ENCODE measurements at regions not wholly inside any gene's neighbourhood (a gene's known extent, or its start where the extent isn't known, plus 50 kb on each side); places are given as distances from the start of the nearest gene placed in this dataset.

GRCh38 chr11:45485070-45485707, 180.2 kb downstream of the CHST1 start:
- no peak for TF ChIP-seq POLR2A (IDR thresholded peaks at IDR 0.05; ENCODE audit: extremely low read depth, insufficient read length)
- no peak for TF ChIP-seq MYC (IDR thresholded peaks at IDR 0.05; ENCODE audit: low read depth, low read length)
- TF ChIP-seq, protein P1, sequence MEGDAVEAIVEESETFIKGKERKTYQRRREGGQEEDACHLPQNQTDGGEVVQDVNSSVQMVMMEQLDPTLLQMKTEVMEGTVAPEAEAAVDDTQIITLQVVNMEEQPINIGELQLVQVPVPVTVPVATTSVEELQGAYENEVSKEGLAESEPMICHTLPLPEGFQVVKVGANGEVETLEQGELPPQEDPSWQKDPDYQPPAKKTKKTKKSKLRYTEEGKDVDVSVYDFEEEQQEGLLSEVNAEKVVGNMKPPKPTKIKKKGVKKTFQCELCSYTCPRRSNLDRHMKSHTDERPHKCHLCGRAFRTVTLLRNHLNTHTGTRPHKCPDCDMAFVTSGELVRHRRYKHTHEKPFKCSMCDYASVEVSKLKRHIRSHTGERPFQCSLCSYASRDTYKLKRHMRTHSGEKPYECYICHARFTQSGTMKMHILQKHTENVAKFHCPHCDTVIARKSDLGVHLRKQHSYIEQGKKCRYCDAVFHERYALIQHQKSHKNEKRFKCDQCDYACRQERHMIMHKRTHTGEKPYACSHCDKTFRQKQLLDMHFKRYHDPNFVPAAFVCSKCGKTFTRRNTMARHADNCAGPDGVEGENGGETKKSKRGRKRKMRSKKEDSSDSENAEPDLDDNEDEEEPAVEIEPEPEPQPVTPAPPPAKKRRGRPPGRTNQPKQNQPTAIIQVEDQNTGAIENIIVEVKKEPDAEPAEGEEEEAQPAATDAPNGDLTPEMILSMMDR (IDR thresholded peaks at IDR 0.05; ENCODE audit: low read depth, low read length): no peak
- TF ChIP-seq, protein P2, sequence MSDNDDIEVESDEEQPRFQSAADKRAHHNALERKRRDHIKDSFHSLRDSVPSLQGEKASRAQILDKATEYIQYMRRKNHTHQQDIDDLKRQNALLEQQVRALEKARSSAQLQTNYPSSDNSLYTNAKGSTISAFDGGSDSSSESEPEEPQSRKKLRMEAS (IDR thresholded peaks at IDR 0.05; ENCODE audit: low read depth, low read length): no peak
- no peak for DNase-seq (ENCODE audit: low read depth)

DNA sequence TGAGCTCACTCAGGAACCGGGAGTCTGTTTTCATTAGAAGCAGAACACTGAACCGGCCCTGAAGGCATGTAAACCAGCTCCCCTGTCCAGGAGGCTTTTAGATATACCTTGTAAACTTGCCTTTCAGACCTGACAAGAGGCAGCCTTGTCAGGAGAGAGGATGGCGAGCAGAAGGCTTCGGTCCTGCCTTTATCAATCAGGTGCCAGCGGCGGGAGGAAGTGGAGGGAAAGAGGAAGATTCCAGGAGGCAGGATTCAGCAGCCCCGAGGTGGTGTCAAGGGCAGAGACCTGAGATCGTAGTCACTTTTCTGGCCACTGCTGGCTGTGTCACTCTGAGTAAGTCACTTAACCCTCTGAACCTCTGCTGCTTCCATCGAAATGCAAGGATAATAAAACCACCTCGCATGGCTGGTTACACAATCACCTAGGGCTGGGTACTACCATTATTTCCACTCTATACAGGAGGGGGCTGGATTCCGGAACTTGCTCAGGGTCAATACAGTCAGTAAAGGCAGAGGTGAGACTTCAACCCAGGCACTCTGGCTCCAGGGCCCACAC, 181.0 kb downstream of the CHST1 start:
- H3K4me3 ChIP-seq (ENCODE audit: low read depth, low read length): no peak overlapping the region
- DNase-seq (ENCODE audit: low read depth): no peak
- no peak for TF ChIP-seq MYC (IDR thresholded peaks at IDR 0.05; ENCODE audit: low read depth, low read length)
- TF ChIP-seq, protein P2 (IDR thresholded peaks at IDR 0.05; ENCODE audit: low read depth, low read length): no peak
- TF ChIP-seq, protein P1 (IDR thresholded peaks at IDR 0.05; ENCODE audit: low read depth, low read length): no peak
- no peak for TF ChIP-seq POLR2A (IDR thresholded peaks at IDR 0.05; ENCODE audit: extremely low read depth, insufficient read length)

More at GRCh38 chr11:45485070-45485707, 180.2 kb downstream of the CHST1 start:
- H3K4me3 ChIP-seq (ENCODE audit: low read depth, low read length): no peak overlapping the region

DNA sequence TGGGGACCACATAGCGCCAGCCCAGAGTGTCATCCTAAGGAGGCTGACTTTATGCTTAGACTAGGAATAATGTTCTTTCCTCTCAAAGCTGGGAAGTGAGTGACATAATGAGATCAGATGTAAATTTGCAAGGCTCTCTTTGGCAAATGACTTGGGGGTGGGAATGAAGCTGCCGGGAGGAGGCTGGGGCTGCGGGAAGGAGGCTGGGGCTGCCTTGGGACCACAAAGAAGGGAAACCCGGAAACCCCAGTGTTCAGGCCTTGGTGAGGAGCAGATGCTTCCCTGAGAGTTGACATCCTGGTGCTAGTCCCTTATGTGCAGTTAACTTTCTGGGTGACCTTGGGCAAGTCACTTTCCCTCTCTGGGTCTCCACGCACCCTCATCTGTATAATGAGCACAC, 182.0 kb downstream of the CHST1 start:
- no peak for DNase-seq (ENCODE audit: low read depth)
- TF ChIP-seq, protein P1 (IDR thresholded peaks at IDR 0.05; ENCODE audit: low read depth, low read length): no peak
- TF ChIP-seq, protein P2 (IDR thresholded peaks at IDR 0.05; ENCODE audit: low read depth, low read length): no peak
- TF ChIP-seq MYC (IDR thresholded peaks at IDR 0.05; ENCODE audit: low read depth, low read length): no peak
- TF ChIP-seq POLR2A (IDR thresholded peaks at IDR 0.05; ENCODE audit: extremely low read depth, insufficient read length): no peak
- no peak overlapping the region for H3K4me3 ChIP-seq (ENCODE audit: low read depth, low read length)

GRCh38 chr11:45482331-45482730, 183.1 kb downstream of the CHST1 start:
- DNase-seq (ENCODE audit: low read depth): no peak

DNA sequence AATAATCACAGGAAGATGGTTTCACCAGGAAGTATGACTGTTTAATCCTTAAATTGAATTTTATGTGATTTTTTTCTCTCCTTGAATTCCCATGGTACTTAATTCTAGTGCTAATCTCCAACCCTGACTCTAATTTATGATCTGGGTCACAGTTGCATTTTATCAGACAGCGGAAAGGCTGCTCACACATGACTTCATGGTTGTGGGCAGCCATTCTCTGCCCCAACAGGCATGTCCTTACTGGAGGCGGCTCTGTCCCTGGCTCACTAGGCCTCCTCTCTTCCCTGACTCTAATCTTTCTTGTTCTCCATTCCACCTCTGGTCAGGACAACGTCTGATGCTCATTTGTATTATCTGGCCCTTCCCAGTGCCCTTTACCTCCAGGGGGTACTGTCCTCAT, 184.4 kb downstream of the CHST1 start:
- H3K4me3 ChIP-seq (ENCODE audit: low read depth, low read length): no peak overlapping the region
- TF ChIP-seq, protein P2 (IDR thresholded peaks at IDR 0.05; ENCODE audit: low read depth, low read length): no peak
- TF ChIP-seq POLR2A (IDR thresholded peaks at IDR 0.05; ENCODE audit: extremely low read depth, insufficient read length) (no peak), MYC (IDR thresholded peaks at IDR 0.05; ENCODE audit: low read depth, low read length) (no peak)
- TF ChIP-seq, protein P1 (IDR thresholded peaks at IDR 0.05; ENCODE audit: low read depth, low read length): no peak
- DNase-seq (ENCODE audit: low read depth): no peak

More at GRCh38 chr11:45482331-45482730, 183.1 kb downstream of the CHST1 start:
- TF ChIP-seq MYC (IDR thresholded peaks at IDR 0.05; ENCODE audit: low read depth, low read length) (no peak), POLR2A (IDR thresholded peaks at IDR 0.05; ENCODE audit: extremely low read depth, insufficient read length) (no peak)
- TF ChIP-seq, protein P2 (IDR thresholded peaks at IDR 0.05; ENCODE audit: low read depth, low read length): no peak
- TF ChIP-seq, protein P1 (IDR thresholded peaks at IDR 0.05; ENCODE audit: low read depth, low read length): no peak
- H3K4me3 ChIP-seq (ENCODE audit: low read depth, low read length): no peak overlapping the region
